HT1080 (cell line): ENCODE measurements at regions not wholly inside any gene's neighbourhood (a gene's known extent, or its start where the extent isn't known, plus 50 kb on each side); places are given as distances from the start of the nearest gene placed in this dataset. TPM values are rescaled to one million over a fixed set of nuclear protein-coding genes. Genes with fewer than 3 reads are reported as not detected.

Experiments
- small RNA-seq: library from RNA; depleted of rRNA; stranded (forward); fragments of <200 nt; gene quantifications from one replicate; pipeline ENCODE3, GENCODE V24; 2014

Small RNA genes in the stretch of these regions (small RNA-seq; reads per million reads assigned to genes)
- gene RNU7-148P, result not detected
